ENCODE measurements at regions not wholly inside any gene's neighbourhood (a gene's known extent, or its start where the extent isn't known, plus 50 kb on each side); places are given as distances from the start of the nearest gene placed in this dataset.

DNA sequence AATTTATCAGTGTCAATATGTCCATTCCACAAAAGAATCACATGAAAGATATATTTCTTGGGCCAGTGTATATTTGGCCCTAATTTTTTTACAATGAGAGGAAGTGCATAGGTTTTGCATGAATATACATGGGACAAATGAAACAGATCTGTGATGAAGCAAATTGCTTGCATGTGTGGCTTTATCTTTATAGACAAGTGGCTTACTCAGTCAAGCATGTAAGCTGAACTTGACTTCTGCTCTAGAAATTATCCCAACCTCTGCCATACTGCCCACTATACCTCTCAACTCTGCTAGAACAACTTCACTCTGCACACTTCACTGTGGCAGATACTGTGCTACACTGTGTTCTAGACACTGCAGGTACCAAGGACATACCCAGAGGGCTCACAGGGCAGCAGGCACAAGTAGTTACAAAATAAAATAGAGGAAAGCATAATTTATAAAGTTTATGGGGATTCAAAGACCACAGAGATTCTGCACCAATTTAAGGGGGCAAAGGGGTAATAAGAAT is 349.2 kb upstream of the HSF2 start:
- Mint-ChIP-seq H3K4me1 (ENCODE audit: low read depth, unreplicated experiment) (no peaks in the 10 kb centered on the region), H3K27ac (ENCODE audit: unreplicated experiment) (peak overlapping the region; percentile 18), H3K4me3 (ENCODE audit: unreplicated experiment) (no peak overlapping the region), H3K9me3 (ENCODE audit: unreplicated experiment) (no peaks in the 10 kb centered on the region), H3K27me3 (ENCODE audit: unreplicated experiment) (peaks cover 2% of the 10 kb centered on the region), H3K36me3 (ENCODE audit: unreplicated experiment) (no peaks in the 10 kb centered on the region)
- DNase-seq = no peak
- TF ChIP-seq, protein P1, sequence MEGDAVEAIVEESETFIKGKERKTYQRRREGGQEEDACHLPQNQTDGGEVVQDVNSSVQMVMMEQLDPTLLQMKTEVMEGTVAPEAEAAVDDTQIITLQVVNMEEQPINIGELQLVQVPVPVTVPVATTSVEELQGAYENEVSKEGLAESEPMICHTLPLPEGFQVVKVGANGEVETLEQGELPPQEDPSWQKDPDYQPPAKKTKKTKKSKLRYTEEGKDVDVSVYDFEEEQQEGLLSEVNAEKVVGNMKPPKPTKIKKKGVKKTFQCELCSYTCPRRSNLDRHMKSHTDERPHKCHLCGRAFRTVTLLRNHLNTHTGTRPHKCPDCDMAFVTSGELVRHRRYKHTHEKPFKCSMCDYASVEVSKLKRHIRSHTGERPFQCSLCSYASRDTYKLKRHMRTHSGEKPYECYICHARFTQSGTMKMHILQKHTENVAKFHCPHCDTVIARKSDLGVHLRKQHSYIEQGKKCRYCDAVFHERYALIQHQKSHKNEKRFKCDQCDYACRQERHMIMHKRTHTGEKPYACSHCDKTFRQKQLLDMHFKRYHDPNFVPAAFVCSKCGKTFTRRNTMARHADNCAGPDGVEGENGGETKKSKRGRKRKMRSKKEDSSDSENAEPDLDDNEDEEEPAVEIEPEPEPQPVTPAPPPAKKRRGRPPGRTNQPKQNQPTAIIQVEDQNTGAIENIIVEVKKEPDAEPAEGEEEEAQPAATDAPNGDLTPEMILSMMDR (IDR thresholded peaks at IDR 0.05; ENCODE audit: partially characterized antibody, unreplicated experiment) = no peak

DNA sequence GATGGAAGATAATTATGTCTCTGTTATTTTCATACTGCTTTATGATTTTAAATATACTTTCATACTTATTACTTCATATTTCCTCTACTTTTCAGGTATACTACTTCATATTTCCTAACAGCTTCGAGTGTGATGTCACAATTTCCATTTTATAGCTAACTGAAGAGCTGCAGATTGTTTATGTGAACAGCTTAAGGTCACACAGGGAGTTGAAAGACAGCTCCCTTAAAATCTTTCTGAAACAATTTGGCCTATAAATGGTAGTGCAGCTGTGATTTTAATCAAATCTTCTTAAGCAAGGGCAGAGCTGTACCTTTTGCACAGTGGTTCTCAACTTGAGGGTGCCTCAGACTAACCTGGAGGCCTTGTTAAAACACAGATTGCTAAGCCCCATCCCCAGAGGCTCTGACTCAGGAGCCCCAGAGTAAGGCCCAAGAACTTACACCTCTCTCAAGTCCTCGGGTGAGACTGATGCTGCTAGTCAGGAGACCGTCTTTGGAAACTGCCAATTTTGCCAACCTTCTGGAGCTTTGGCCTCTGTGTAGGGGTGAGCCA is 347.0 kb upstream of the HSF2 start:
- TF ChIP-seq, protein P1 (IDR thresholded peaks at IDR 0.05; ENCODE audit: partially characterized antibody, unreplicated experiment) = no peak
- DNase-seq = no peak
- Mint-ChIP-seq H3K36me3 (ENCODE audit: unreplicated experiment) (no peaks in the 10 kb centered on the region), H3K4me3 (ENCODE audit: unreplicated experiment) (no peak overlapping the region), H3K27me3 (ENCODE audit: unreplicated experiment) (peaks cover 2% of the 10 kb centered on the region), H3K27ac (ENCODE audit: unreplicated experiment) (no peak overlapping the region), H3K4me1 (ENCODE audit: low read depth, unreplicated experiment) (peaks cover 12% of the 10 kb centered on the region), H3K9me3 (ENCODE audit: unreplicated experiment) (no peaks in the 10 kb centered on the region)

- TF ChIP-seq, protein P1 (IDR thresholded peaks at IDR 0.05; ENCODE audit: partially characterized antibody, unreplicated experiment) = no peak
- Mint-ChIP-seq H3K4me3 (ENCODE audit: unreplicated experiment) (no peak overlapping the region), H3K4me1 (ENCODE audit: low read depth, unreplicated experiment) (peaks cover 26% of the 10 kb centered on the region), H3K27ac (ENCODE audit: unreplicated experiment) (no peak overlapping the region), H3K27me3 (ENCODE audit: unreplicated experiment) (no peaks in the 10 kb centered on the region), H3K9me3 (ENCODE audit: unreplicated experiment) (no peaks in the 10 kb centered on the region), H3K36me3 (ENCODE audit: unreplicated experiment) (no peaks in the 10 kb centered on the region)
- no peak for DNase-seq
Measured at GRCh38 chr6:122059918-122060317, 339.5 kb upstream of the HSF2 start.

DNA sequence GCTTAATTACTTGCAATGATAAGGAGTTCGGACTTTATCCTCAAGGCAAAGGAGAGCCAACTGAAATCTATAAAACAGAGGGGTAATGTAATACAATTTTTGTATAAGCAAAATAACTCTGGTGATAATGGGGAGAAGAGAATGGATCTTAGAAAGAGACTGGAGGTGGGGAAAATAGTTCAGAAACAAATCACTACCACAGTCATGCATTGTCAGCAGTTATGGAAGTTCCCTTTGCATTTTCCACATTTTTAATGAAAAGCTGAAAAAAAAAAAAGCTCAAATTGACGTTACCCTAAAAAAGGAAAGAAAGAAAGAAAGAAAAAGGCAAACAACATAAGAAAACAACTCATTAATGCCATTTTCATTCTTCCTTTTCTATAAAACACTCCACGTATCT is 337.6 kb upstream of the HSF2 start:
- Mint-ChIP-seq H3K27ac (ENCODE audit: unreplicated experiment) (no peak overlapping the region), H3K4me3 (ENCODE audit: unreplicated experiment) (no peak overlapping the region)

GRCh38 chr6:122063076-122063475 is 336.4 kb upstream of the HSF2 start:
- Mint-ChIP-seq H3K4me1 (ENCODE audit: low read depth, unreplicated experiment) (peaks cover 15% of the 10 kb centered on the region), H3K27me3 (ENCODE audit: unreplicated experiment) (no peaks in the 10 kb centered on the region), H3K36me3 (ENCODE audit: unreplicated experiment) (no peaks in the 10 kb centered on the region), H3K4me3 (ENCODE audit: unreplicated experiment) (no peak overlapping the region), H3K9me3 (ENCODE audit: unreplicated experiment) (peaks cover 2% of the 10 kb centered on the region), H3K27ac (ENCODE audit: unreplicated experiment) (no peak overlapping the region)
- TF ChIP-seq, protein P1 (IDR thresholded peaks at IDR 0.05; ENCODE audit: partially characterized antibody, unreplicated experiment) = no peak
- DNase-seq = no peak

More for the DNA sequence above, 337.6 kb upstream of the HSF2 start:
- Mint-ChIP-seq H3K4me1 (ENCODE audit: low read depth, unreplicated experiment) (peaks cover 18% of the 10 kb centered on the region), H3K27me3 (ENCODE audit: unreplicated experiment) (no peaks in the 10 kb centered on the region), H3K9me3 (ENCODE audit: unreplicated experiment) (no peaks in the 10 kb centered on the region), H3K36me3 (ENCODE audit: unreplicated experiment) (no peaks in the 10 kb centered on the region)
- no peak for DNase-seq
- TF ChIP-seq, protein P1 (IDR thresholded peaks at IDR 0.05; ENCODE audit: partially characterized antibody, unreplicated experiment) = no peak
